WERI-Rb-1 (cell line): ENCODE measurements at regions not wholly inside any gene's neighbourhood (a gene's known extent, or its start where the extent isn't known, plus 50 kb on each side); places are given as distances from the start of the nearest gene placed in this dataset.

Experiments used
- DNase-seq: peaks from one replicate; pipeline ENCODE4 v3.0.0-alpha.2; 2020
- H3K27ac ChIP-seq: fragments of 250-450 bp; sonication (Bioruptor Pico); 2 replicates; pipeline ENCODE4 v1.5.1; 2020; ENCODE audit warnings: mild to moderate bottlenecking, moderate library complexity
- H3K27me3 ChIP-seq: fragments of 250-450 bp; sonication (Bioruptor Pico); 2 replicates; pipeline ENCODE4 v1.5.1; 2021; ENCODE audit warnings: mild to moderate bottlenecking, low read depth, moderate library complexity; ENCODE audit not compliant: insufficient read depth, severe bottlenecking
- H3K36me3 ChIP-seq: fragments of 250-450 bp; sonication (Bioruptor Pico); 2 replicates; pipeline ENCODE4 v1.5.1; 2020; ENCODE audit warnings: mild to moderate bottlenecking, moderate library complexity
- H3K4me3 ChIP-seq: 2 replicates; pipeline ENCODE4 v1.5.1; 2011; ENCODE audit warnings: low read depth, mild to moderate bottlenecking, control low read depth, low read length
- H3K9me3 ChIP-seq: fragments of 250-450 bp; sonication (Bioruptor Pico); 2 replicates; pipeline ENCODE4 v1.5.1; 2021; ENCODE audit warnings: mild to moderate bottlenecking, moderate library complexity; ENCODE audit not compliant: severe bottlenecking
- TF ChIP-seq, protein P1 (sequence below): IDR thresholded peaks from 2 replicates; pipeline ENCODE4 v1.5.1; 2011; ENCODE audit warnings: low read depth, mild to moderate bottlenecking, control low read depth, inconsistent platforms, low read length

DNA sequence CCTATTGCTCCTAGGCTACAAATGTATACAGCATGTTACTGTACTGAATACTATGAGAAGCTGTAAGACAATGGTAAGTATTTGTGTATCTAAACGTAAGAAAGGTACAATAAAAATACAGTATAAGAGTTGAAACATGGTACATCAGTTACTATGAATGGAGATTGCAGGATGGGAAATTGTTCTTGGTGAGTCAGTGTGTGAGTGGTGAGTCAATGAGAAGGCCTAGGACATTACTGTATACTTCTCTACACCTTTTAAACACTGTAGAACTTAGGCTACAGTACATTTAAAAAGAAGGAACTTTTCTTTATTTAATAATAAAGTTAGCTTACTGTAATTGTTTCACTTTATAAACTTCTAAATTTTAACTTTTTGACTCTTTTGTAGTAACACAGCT is 2603.2 kb downstream of the PCDH7 start:
- DNase-seq: no peak
- Histone ChIP-seq H3K36me3 (no peaks in the 10 kb centered on the region), H3K9me3 (peaks cover 7% of the 10 kb centered on the region), H3K27me3 (no peaks in the 10 kb centered on the region), H3K27ac (no peak overlapping the region), H3K4me3 (no peak overlapping the region)
- TF ChIP-seq, protein P1, sequence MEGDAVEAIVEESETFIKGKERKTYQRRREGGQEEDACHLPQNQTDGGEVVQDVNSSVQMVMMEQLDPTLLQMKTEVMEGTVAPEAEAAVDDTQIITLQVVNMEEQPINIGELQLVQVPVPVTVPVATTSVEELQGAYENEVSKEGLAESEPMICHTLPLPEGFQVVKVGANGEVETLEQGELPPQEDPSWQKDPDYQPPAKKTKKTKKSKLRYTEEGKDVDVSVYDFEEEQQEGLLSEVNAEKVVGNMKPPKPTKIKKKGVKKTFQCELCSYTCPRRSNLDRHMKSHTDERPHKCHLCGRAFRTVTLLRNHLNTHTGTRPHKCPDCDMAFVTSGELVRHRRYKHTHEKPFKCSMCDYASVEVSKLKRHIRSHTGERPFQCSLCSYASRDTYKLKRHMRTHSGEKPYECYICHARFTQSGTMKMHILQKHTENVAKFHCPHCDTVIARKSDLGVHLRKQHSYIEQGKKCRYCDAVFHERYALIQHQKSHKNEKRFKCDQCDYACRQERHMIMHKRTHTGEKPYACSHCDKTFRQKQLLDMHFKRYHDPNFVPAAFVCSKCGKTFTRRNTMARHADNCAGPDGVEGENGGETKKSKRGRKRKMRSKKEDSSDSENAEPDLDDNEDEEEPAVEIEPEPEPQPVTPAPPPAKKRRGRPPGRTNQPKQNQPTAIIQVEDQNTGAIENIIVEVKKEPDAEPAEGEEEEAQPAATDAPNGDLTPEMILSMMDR: no peak

DNA sequence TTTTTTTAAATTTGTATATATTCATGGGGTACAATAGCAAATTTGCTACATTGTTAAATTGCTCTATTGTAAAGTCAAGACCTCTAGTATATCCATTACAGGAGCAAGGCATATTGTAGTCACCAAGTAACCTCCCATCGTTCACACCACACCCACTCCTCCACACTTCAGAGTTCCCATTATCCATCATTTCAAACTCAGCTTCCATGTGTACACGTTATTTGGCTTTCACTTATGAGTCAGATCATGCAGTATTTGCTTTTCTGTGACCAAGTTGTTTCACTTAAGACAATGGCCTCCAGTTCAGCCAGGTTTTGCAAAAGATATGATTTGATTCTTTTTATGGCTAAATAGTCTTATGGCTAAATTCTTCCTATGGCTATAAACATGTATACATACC is 2614.2 kb downstream of the PCDH7 start:
- Histone ChIP-seq H3K36me3 (no peaks in the 10 kb centered on the region), H3K27ac (no peak overlapping the region), H3K9me3 (peaks cover 23% of the 10 kb centered on the region), H3K27me3 (no peaks in the 10 kb centered on the region), H3K4me3 (no peak overlapping the region)
- DNase-seq: no peak
- TF ChIP-seq, protein P1: no peak

DNA sequence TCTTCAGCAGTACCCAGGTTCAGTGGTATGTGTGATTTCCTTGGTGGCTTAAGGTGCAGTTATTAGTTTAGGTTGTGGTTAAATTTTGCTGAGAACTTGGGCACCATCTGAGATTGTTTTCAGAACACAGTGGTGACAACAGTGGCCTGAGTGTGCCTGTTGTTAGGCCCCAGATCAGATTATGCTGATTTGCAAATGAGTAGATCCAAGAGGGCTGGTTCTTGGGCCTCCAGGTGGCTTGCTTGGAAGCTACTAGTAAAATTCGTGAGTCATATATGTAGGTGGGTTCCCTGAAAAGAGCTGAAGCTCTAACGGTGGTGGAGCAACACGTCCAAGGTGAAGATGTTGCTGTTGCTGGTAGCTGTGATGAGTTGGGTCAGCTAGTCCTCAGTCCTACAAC is 2619.6 kb downstream of the PCDH7 start:
- DNase-seq: no peak
- H3K9me3 ChIP-seq: peaks cover 17% of the 10 kb centered on the region

DNA sequence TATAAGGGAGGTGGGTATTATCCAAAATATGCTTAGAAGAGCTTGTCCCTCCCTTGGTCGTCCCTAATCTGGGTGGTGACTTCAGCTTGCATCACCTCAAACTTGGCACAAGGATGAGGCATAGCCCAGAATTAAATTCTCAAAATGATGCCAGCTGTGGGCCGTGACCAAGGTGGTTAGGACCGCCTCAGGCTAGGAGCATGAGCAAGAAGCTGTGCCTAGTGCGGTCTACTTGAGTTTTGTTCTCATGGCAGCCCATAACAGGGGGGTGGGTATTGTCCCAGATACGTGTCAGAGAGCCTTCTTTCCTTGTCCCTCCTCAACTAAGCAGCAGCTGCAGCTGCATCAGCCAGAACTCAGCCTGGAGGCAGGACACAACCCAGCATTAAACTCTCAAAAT is 2620.0 kb downstream of the PCDH7 start:
- TF ChIP-seq, protein P1: no peak

More for the DNA sequence above, 2619.6 kb downstream of the PCDH7 start:
- no peak overlapping the region for H3K27ac ChIP-seq
- no peaks in the 10 kb centered on the region for H3K36me3 ChIP-seq
- H3K4me3 ChIP-seq: no peak overlapping the region
- TF ChIP-seq, protein P1: no peak
- H3K27me3 ChIP-seq: no peaks in the 10 kb centered on the region

DNA sequence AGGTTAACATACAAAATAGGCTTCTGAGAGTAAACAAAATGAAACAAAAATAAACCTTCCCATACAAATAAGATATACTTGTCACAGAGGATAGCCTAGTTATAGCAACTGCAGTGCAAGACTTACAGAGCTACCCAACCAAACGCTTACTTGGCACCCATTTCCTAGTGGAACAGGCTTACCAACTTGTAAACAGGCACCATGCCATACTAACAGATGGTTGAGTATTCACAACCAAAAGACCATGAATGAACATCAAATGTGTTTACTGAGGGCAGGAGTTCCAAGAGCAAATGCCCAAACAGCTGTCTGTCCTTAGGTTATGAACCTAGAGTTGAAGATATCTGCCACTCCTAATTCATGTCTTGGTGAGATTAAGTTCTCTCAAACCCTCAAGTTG is 2629.2 kb downstream of the PCDH7 start:
- no peaks in the 10 kb centered on the region for H3K9me3 ChIP-seq
- TF ChIP-seq, protein P1: no peak
- H3K36me3 ChIP-seq: no peaks in the 10 kb centered on the region
- no peak overlapping the region for H3K4me3 ChIP-seq
- no peak for DNase-seq
- H3K27ac ChIP-seq: no peak overlapping the region
- H3K27me3 ChIP-seq: no peaks in the 10 kb centered on the region

More for the DNA sequence above, 2620.0 kb downstream of the PCDH7 start:
- H3K36me3 ChIP-seq: no peaks in the 10 kb centered on the region
- no peak for DNase-seq
- H3K27ac ChIP-seq: no peak overlapping the region
- peaks cover 17% of the 10 kb centered on the region for H3K9me3 ChIP-seq
- H3K27me3 ChIP-seq: no peaks in the 10 kb centered on the region
- H3K4me3 ChIP-seq: no peak overlapping the region

- no peaks in the 10 kb centered on the region for H3K9me3 ChIP-seq
- TF ChIP-seq, protein P1: no peak
- H3K27me3 ChIP-seq: no peaks in the 10 kb centered on the region
- no peaks in the 10 kb centered on the region for H3K36me3 ChIP-seq
- H3K27ac ChIP-seq: no peak overlapping the region
- no peak overlapping the region for H3K4me3 ChIP-seq
- no peak for DNase-seq
These were observed 2637.0 kb downstream of the PCDH7 start for GRCh38 chr4:33357121-33357520.
